HepG2 (cell line): ENCODE measurements at regions not wholly inside any gene's neighbourhood (a gene's known extent, or its start where the extent isn't known, plus 50 kb on each side); places are given as distances from the start of the nearest gene placed in this dataset.

Source experiments
- E2F5 ChIP-seq: sonication (generic); formaldehyde crosslinking; conservative IDR thresholded peaks from 2 replicates; pipeline ENCODE4 v1.4.0; 2020; ENCODE audit warnings: missing genetic modification reagents
- ZNF101 ChIP-seq: sonication (generic); formaldehyde crosslinking; IDR thresholded peaks from 2 replicates; pipeline ENCODE4 v1.4.0; 2020; ENCODE audit warnings: mild to moderate bottlenecking, low read depth, missing genetic modification reagents, borderline replicate concordance
- ZNF256 ChIP-seq: sonication (generic); formaldehyde crosslinking; conservative IDR thresholded peaks from 2 replicates; pipeline ENCODE4 v1.4.0; 2020; ENCODE audit warnings: missing genetic modification reagents

GRCh38 chr1:37246631-37247030 is 212.3 kb upstream of the GRIK3 start:
- TF ChIP-seq ZNF101 (CRISPR knock-in tag) (no peak), ZNF256 (CRISPR knock-in tag) (no peak), E2F5 (no peak)
